GM19240 (cell line): ENCODE measurements at regions not wholly inside any gene's neighbourhood (a gene's known extent, or its start where the extent isn't known, plus 50 kb on each side); places are given as distances from the start of the nearest gene placed in this dataset.
"Not testable (repeated sequence)": the region's sequence is repeated elsewhere in the genome, so short reads cannot be mapped to it uniquely, and the experiment has no call there.

Experiments used
- DNase-seq: peaks from one replicate; pipeline ENCODE4 v3.0.0; 2011; ENCODE audit warnings: low spot score; ENCODE audit not compliant: insufficient read length

DNA sequence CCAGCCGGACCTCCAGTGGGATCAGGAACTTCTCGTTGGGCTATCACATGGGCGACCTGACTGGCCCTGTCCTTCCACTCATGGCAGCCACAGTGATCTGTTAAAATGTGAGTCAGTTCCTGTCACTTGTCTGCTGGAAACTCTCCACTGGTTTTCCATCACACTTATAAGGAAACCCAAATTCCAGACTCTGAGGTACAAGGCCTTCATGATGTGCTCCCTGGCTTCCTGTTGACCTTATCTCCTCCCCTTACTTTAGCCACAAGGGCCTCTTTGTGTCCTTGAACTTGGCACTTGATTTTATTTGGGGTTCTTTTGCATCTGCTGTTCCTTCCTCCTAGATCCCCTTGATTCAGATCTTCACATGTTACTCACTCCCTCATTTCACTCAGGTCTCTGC is 96.8 kb downstream of the TENT5C start:
- DNase-seq: no peak

DNA sequence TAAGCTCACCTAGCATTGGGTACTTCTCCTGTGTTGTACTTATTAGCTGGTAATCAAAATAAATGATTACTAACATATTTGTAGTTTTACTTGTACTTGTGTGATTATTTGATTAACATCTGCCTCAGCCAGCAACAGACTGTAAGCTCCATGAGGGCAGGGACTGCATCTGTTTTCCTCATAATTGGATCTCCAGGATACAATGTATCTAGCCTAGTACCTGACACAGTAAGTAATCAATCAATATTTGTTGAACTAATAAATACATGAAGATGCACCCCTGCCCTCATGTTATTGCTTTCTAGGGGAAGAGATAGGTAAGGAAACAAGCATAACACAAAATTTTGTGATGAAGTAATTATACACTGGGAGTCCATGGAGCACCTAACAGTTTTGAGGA is 101.5 kb downstream of the TENT5C start:
- DNase-seq: no peak

DNA sequence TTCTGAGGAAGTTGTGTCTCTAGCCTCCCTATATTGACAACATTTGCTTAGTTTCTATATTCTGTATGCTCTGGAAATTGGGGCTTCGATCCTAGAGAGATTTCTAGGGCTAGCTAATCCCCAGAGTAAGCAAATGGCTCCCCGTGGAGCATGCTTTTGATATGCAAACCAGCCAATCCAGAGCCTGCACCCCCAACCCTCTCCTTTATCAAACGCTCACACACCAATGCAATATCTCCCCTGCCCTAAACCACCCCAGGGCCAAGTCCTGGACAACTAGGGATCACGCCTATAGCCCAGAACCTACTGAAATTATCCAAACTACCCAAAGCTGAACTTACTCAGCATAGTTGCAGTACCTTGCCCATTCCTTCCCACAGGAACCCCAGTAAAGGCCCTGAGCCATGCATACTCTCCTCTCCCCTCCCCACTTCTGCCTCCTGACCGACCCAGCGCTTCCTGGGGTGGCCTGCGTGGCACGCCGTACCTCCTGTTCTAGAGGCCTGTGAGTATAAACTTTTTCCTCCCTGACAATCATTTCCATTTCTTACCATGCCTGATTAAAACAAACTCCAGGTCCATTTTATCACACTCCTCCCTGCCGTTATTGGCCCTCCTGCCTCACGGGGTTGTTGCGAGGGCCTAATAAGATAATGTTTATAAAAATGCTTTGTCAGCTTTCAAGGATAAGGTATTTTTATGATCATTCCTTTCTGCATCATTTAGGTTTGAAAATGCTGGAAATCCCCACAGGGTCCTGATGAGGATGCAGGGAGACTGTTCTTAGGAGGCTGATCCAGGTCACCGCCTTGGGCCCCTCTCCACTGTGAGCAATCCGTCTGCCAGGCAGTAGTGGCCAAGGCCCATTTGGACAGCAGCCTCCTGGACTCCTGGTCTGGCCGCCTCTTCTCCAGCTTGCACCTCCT is 102.7 kb downstream of the TENT5C start:
- no peak for DNase-seq

DNA sequence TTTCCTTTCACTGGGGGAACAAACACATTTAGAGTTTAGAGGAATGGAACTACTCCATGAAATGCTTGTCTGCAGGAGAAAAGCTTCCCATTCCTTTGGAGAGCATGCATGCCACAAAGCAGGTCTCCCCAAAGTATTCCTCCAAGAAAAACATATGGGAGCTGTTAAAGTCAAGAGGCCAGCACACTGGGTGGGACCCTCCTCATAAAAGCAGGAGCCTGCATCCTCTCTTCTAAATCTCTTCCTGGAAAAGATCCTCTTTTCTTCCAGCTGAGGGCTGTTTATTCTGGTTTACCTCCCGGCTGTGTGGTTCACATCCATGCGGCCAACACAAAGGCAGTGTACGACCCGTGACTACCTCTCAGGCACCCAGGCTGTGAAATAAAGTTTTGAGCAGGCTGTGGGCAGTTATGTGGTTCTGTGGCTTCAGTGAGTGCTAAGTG is 103.4 kb downstream of the TENT5C start:
- DNase-seq: no peak

DNA sequence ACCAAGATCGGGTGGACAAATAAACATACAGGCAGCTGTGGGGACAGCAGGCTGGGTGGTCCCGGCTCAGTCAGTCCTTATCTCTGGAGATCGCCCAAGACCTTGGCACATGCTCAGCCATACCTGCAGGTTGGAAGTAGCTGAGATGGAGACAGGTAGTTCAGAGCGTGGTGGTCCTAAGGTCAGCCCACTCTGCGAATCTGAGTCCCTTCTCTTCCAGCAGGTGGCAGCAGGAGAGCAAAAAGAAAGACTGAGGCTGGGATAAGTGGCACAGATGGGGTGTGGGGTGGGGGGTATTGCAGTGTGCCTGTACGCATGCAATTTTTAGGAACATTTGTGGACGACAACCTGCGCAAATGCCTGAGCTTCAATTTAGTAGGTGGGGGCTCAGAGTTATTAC is 104.9 kb downstream of the TENT5C start:
- DNase-seq: no peak

DNA sequence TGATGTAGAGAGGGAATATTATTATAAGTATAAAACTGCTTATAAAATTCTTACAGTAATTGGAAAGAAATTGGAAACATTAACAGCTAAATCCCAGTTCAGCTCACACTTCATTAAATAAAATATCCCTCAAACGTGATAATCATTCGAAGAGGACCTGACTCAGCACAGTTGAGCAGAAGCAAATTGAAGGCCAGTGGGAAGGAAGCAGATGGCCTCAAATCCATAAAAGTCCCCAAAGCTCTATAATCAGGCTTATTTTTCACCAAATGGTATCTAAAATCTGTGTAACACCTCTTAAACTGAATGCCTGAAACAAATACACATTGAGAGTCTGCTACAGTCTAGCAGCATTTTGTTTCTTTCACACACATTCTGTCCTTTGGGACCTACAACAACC is 106.8 kb downstream of the TENT5C start:
- DNase-seq: no peak

DNA sequence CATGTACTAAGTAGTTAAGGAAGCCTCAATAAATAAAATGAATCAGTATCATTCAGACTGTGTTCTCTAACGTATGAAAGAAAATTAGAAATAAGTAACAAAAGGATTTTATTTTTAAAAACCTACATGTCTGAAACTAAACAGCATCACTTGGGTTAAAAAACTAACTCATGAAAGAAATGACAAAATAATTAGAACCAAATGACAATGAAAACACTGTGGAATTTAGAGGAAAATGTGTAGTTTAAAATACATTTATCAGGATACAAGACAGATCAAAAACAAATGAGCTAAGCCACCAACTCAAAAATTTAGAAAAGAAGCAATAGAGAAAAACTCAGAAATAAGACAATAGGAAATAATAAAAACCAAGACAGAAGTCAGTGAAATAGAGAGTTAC is 108.7 kb downstream of the TENT5C start:
- no peak for DNase-seq

DNA sequence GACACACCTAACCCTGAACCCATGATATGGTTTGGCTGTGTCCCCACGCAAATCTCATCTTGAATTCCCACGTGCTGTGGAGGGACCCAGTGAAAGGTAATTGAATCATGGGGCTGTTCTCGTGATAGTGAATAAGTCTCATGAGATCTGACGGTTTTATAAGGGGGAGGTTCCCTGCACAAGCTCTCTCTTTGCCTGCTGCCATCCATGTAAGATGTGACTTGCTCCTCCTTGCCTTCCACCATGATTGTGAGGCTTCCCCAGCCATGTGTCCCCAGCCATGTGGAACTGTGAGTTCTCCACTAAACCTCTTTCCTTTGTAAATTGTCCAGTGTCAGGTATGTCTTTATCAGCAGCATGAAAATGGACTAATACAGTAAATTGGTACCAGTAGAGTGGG is 110.2 kb downstream of the TENT5C start:
- DNase-seq: not testable (repeated sequence)

DNA sequence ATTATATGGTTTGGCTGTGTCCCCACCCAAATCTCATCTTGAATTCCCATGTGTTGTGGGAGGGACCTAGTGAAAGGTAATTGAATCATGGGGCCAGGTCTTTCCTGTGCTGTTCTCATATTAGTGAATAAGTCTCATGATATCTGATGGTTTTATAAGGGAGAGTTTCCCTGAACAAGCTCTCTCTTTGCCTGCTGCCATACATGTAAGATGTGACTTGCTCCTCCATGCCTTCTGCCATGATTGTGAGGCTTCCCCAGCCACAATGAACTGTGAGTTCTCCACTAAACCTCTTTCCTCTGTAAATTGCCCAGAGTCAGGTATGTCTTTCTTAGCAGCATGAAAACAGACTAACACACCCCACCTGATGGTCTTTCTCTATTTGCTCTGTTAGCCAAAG is 112.1 kb downstream of the TENT5C start:
- DNase-seq: not testable (repeated sequence)

DNA sequence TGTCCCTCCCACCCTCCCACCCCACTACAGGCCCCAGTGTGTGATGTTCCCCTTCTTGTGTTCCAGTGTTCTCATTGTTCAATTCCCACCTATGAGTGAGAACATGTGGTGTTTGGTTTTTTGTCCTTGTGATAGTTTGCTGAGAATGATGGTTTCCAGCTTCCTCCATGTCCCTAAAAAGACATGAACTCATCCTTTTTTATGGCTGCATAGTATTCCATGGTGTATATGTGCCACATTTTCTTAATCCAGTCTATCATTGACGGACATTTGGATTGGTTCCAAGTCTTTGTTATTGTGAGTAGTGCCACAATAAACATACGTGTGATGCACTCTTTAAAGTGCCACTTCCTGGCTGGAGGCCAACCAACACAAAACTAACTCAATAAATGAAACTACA is 112.7 kb downstream of the TENT5C start:
- DNase-seq: not testable (repeated sequence)

DNA sequence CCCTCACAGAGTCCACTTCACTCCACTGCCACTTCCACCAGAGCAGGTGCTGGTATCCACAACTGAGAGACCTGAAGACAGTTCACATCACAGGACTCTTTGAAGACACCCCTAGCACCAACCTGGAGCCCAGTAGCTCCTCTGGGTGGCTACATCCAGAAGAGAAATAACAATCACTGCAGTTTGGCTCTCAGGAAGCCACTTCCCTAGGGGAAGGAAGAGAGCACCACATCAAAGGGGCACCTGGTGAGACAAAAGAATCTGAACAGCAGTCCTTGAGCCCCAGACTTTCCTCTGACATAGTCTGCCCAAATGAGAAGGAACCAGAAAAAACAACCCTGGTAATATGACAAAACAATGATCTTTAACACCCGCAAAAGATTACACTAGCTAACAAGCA is 113.2 kb downstream of the TENT5C start:
- DNase-seq: no peak

DNA sequence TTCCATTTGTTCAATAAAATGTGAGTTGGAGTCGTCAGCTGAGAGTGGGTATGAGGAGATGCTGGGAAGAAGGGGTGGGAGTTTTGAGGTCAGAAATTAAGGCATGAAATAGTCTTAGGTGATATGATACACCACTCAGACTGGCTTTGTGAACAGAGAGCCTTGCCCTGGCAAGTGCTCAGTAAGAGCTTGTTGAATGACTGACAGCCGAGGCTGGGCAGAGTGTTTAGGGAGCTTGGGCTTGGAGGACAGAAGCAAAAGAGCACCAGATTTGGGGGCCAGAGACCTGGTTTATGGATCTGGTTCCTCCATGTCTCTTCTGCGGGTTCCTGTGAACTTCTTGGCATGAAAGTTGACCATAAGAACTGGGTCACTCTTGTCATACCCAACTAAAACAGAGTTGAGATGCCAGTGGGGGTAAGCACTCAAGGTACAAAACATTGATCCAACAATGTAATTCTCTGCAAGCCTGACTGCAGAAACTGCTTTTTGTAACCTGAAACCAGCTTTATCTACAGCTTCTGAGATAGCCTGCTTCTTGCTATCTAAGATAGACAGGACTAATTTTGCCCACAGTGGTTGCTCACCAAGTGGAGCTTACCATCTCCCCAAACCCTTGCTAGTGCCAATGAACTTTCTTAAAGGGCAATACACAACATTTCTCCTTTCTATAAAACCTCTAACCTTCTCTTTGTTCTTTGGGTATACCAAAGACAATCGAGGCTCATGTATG is 126.4 kb downstream of the TENT5C start:
- no peak for DNase-seq

DNA sequence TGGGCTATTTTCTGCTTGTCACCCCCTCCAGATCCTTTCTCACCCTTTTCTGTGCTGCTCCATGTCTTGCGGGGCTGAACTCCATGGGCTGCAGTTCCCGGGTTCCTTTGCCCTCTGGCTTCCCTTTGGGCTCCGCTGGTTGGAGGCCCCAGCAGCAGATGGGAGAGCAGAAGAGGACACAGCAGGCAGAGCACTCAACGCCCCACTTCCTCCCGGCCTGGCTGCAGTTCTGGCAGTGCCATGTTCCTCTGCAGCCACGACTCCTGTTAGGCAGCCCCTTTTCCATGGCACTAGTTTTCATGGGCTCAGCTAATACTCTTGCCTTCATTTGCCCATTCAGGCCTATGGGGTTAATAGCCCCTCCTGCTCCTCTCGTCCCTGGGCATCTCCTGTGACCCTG is 127.1 kb downstream of the TENT5C start:
- no peak for DNase-seq

DNA sequence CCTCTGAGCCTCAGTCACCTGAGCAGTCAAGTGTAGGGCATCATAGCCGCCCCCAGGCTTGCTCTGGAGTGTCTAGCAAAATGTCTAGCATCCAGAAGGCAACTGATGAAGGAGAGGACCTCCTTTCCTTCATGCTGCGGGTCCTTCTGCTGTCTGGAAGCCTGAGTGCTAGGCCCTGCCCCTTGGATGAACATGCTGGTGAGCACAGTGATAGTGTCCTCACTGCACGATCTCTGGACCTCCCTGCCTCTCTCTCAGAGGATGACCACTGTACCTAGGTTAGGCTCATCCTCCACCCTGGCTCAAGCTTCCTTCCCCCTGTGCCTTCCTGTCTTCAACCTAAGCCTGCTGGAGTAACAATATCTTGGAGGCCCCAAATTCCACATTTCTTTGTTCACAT is 128.6 kb downstream of the TENT5C start:
- no peak for DNase-seq

DNA sequence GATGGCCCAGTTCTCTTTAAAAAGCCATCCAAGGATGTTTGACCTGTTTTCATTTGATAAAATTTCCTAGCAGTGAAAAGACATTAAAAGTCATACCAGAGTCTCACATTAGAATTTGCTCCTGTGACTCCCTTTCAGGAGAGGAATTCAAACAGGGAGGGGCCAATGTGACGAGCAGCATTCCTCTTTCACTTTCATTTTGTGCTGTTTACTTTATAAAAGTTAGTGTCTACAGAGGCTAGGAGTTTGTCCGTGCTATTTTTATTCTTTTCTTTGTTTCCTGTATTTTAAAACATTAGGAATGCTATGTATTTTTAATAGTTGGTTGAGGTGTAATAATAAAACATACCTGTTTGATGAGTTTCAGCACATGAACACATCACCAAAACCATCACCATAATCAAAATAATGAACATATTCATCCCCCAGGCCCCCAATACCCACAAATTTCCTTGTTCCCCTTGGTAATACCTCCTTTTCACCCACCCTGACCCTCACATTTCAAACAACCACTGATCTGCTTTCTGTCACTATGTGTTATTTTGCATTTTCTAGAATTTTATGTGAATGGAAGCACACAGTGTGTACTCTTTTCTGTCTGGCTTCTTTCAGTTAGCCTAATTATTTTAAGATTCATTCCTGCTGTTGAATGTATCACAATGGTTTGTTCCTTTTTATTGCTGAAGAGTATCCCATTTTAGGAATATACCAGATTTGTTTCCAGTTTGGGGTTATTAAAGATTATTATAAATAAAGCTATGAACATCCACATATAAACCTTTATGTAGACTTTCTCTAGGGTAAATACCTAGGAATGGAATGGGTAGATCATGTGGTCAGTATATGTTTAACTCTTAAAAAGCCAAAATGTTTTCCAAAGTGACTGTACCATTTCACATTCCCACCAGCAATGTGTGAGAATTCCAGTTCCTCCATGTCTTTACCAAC is 129.5 kb downstream of the TENT5C start:
- no peak for DNase-seq

DNA sequence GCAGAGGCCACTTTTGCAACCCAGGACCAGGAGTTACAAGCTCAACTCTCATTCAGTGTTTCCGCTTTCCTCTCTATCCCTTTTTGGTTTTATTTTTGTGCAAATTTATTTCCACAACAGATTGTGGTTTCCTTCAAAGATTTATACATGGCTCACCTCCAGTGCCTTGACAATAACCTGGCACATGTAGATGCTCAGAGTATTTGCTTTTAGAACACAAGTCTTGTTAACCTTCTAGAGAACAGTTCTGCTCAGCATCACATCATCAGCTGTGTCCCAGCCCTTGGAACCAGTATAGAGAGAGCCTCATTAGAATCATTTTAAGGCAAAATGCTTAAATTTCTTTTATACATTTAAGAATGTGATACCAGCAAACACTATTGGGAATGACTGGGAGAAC is 133.7 kb downstream of the TENT5C start:
- DNase-seq: no peak

DNA sequence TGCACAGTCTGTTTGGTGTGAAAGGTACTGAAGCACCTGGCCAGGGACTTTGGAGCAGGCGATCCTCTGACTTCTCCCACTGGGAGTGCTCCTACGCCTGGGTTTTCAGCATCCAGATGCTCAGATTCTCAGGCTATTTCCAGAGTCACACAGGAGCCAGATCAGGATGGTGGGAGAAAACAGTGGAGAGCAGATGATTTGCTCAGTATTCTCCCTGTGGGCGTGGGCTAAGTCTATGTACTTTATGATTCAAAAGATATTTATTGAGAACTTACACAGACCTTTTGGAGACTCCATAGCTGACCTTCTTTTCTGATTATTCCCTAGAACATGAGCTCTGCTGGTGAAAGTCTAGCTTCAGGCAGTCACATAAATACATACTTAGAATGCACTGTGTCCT is 134.6 kb downstream of the TENT5C start:
- DNase-seq: no peak

DNA sequence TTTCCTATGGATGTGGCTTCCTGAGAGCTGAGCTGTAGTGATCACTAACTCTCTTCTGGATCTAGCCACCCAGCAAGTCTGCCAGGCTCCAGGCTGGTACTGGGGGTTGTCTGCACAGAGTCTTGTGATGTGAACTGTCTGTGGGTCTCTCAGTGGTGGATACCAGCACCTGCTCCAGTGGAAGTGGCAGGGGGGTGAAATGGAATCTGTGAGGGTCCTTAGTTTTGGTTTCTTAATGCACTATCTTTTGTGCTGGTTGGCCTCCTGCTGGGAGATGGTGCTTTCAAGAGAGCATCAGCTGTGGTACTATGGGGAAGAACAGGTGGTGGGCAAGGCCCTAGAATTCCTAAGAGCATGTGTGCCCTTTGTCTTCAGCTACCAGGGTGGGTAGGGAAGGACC is 140.7 kb downstream of the TENT5C start:
- not testable (repeated sequence) for DNase-seq

DNA sequence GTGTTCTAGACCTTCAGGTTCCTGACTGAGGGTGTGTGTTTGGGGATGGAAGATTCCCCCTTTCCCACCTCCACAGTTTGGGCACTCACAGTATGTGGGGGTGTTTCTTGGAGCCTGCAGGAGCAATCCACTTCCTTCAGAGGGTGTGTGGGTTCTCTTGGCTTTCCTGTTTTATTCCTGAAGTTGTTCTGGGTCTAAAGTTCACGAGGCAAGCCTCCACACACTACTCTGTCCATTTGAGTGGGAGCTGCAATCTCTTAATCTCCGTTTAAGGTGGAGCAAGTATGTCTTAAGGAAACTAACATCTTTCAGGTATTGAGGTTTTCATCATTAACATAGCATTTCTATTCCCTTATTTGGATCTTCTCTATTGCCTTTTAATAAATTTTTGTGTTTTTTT is 141.8 kb downstream of the TENT5C start:
- no peak for DNase-seq

DNA sequence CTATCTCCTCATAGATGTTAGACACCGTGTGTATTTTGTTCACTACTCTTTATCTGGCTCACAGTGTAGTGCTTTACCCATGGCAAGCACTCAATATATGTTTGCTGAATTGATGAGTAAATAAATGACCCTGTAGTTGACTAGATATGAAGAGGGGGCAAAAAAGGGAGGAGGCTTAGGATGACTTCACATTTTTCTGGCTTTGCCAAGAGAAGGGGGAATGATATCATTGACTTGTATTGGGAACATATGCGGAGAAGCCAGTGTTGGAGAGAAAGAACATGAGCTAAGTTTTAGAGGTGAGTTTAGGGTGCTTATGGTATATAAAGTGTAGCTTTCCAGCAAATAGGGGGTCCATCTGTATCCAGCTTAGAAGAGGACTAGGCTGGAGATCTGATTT is 145.5 kb downstream of the TENT5C start:
- DNase-seq: no peak

DNA sequence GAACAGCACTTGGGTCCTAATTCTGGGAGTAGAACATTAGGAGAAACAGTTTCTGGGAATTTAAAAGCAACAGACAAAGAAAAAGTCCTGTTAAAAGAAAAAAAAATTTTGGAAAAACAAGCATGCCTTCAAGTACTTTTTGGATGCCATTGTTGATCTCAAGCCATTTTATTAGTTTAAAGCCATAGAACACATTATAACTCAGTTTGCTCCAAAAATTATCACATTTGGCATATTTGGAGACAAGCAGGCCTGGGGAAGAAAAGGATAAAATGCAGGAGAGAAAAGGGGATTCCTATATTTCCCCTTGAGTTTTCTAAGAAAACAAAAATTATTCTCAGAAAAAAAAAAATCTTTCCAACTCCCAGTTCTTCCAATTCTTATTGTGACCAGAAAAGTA is 146.8 kb downstream of the TENT5C start:
- no peak for DNase-seq

DNA sequence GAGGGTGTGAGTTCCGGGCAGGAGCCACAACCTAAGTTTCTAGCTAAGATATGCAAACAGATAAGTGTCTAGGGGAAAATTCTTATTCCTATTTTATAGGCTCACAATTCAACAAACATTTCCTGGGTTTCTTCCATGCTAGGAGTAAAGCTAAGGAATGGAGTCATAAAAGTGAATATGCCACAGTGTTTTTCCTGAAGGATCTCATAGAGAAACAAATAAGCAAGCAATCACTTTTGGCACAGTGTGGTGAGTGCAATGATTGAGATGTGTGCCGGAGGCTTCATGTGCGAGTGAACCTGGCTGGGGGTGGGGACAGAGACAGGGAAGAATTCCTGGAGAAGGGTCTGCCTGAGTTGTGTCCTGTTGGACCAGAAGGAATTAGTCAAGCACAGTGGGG is 147.4 kb downstream of the TENT5C start:
- no peak for DNase-seq
